Endothelial cell of umbilical vein (primary cell): ENCODE measurements at regions not wholly inside any gene's neighbourhood (a gene's known extent, or its start where the extent isn't known, plus 50 kb on each side); places are given as distances from the start of the nearest gene placed in this dataset.

Experiments
- BruUV-seq: library from RNA; stranded (reverse); fragments of 400-500 nt; replicated peaks from 2 replicates; lab custom pipeline; 2021; lab: Mats Ljungman, UMichigan
- CTCF ChIA-PET: fragments of 300-600, 350-600 bp; sonication (Branson Sonifier 250); formaldehyde crosslinking; loops from one replicate; lab custom pipeline; 2021; ENCODE audit warnings: antibody characterized with exemption, inconsistent platforms; lab: Charles Lee
- POLR2A ChIA-PET: fragments of 300-600, 350-600 bp; sonication (Branson Sonifier 250); formaldehyde crosslinking; loops from one replicate; lab custom pipeline; 2021; ENCODE audit warnings: antibody characterized with exemption, inconsistent platforms; lab: Charles Lee
- DNase-seq: peaks from one replicate; pipeline ENCODE4 v3.0.0-alpha.2; 2011; ENCODE audit warnings: low read depth, low spot score
- FAIRE-seq: peaks from 2 replicates; lab custom pipeline; 2011; peaks lifted over from hg19 to GRCh38; lab: Jason Lieb, UNC
- H2AFZ ChIP-seq: 2 replicates; pipeline ENCODE4 v1.6.0; 2012; ENCODE audit warnings: low read depth, low read length, control low read depth, inconsistent platforms
- H3K27ac ChIP-seq: 2 replicates; pipeline ENCODE4 v1.5.1; 2011; ENCODE audit warnings: low read depth, mild to moderate bottlenecking, control low read depth, low read length, moderate library complexity; ENCODE audit not compliant: insufficient read depth
- H3K27me3 ChIP-seq, 2 experiments: 2 replicates each; pipeline versions ENCODE4 v1.6.0 to v1.6.1; 2011; ENCODE audit warnings: low read length in 2 of 2, mixed read lengths in 1 of 2; ENCODE audit not compliant: control insufficient read depth in 2 of 2, insufficient read depth in 2 of 2
- H3K36me3 ChIP-seq, 2 experiments: 2 replicates in 1 of 2; 3 replicates in 1 of 2; pipeline ENCODE4 v1.5.1; 2011; ENCODE audit warnings: low read length in 2 of 2, mild to moderate bottlenecking in 1 of 2, moderate library complexity in 1 of 2; ENCODE audit not compliant: control insufficient read depth in 2 of 2, insufficient read depth in 2 of 2; ENCODE audit errors: extremely low read depth in 1 of 2
- H3K4me1 ChIP-seq: 3 replicates; pipeline ENCODE4 v1.5.1; 2011; ENCODE audit warnings: mild to moderate bottlenecking, low read length; ENCODE audit not compliant: control insufficient read depth, insufficient read depth; ENCODE audit errors: extremely low read depth
- H3K4me2 ChIP-seq: 2 replicates; pipeline ENCODE4 v1.6.1; 2011; ENCODE audit warnings: low read length, control low read depth, mixed read lengths; ENCODE audit not compliant: insufficient read depth
- H3K4me3 ChIP-seq, 3 experiments: fragments of 200-600 bp in 1 of 3; sonication (generic), shearing (Covaris generic) in 1 of 3; replicated peaks in 1 of 3; 2 replicates each; pipeline ENCODE4 v1.5.1; 2011 to 2016; ENCODE audit warnings: control low read depth in 3 of 3, low read length in 3 of 3, mild to moderate bottlenecking in 2 of 3, inconsistent platforms in 1 of 3, low read depth in 1 of 3, moderate library complexity in 1 of 3; ENCODE audit not compliant: insufficient read depth in 1 of 3
- H3K79me2 ChIP-seq: 2 replicates; pipeline ENCODE4 v1.6.0; 2012; ENCODE audit warnings: low read length, inconsistent platforms; ENCODE audit not compliant: control insufficient read depth, insufficient read depth
- H3K9ac ChIP-seq: replicated peaks from 2 replicates; pipeline ENCODE3; 2011; ENCODE audit warnings: low read length, control low read depth; ENCODE audit not compliant: insufficient read depth; ENCODE audit errors: extremely low read depth
- H3K9me1 ChIP-seq: replicated peaks from 3 replicates; pipeline ENCODE4 v1.6.0; 2011; ENCODE audit warnings: mild to moderate bottlenecking, low read length; ENCODE audit not compliant: control insufficient read depth, insufficient read depth; ENCODE audit errors: extremely low read depth
- H3K9me3 ChIP-seq: replicated peaks from 2 replicates; pipeline ENCODE4 v1.5.1; 2012; ENCODE audit warnings: low read length, inconsistent platforms; ENCODE audit not compliant: control insufficient read depth, insufficient read depth
- H4K20me1 ChIP-seq: replicated peaks from 2 replicates; pipeline ENCODE3; 2011; ENCODE audit warnings: mild to moderate bottlenecking, low read length; ENCODE audit not compliant: control insufficient read depth, insufficient read depth; ENCODE audit errors: extremely low read depth
- EZH2 ChIP-seq: IDR thresholded peaks from 2 replicates; pipeline ENCODE4 v1.6.1; 2012; ENCODE audit warnings: borderline replicate concordance, low read depth, mild to moderate bottlenecking, moderate library complexity, low read length, inconsistent platforms; ENCODE audit not compliant: severe bottlenecking
- FOS ChIP-seq: IDR thresholded peaks from 2 replicates; pipeline ENCODE4 v1.6.1; 2011; ENCODE audit warnings: mild to moderate bottlenecking, low read length, moderate library complexity, borderline replicate concordance; ENCODE audit not compliant: insufficient read depth
- GATA2 ChIP-seq: IDR thresholded peaks from 2 replicates; pipeline ENCODE4 v1.7.0; 2011; ENCODE audit warnings: low read depth, mild to moderate bottlenecking, moderate library complexity, mixed read lengths, low read length; ENCODE audit not compliant: insufficient read length, insufficient read depth
- JUN ChIP-seq: IDR thresholded peaks from 2 replicates; pipeline ENCODE4 v1.6.1; 2011; ENCODE audit warnings: borderline replicate concordance, low read depth; ENCODE audit not compliant: insufficient read length, insufficient read depth
- MYC ChIP-seq: IDR thresholded peaks from one replicate; pipeline ENCODE4 v1.6.1; 2011; ENCODE audit warnings: mild to moderate bottlenecking, low read depth, low read length
- POLR2A ChIP-seq: IDR thresholded peaks from 2 replicates; pipeline ENCODE4 v1.6.1; 2012; ENCODE audit warnings: low read depth, mild to moderate bottlenecking, control low read depth, low read length
- POLR2AphosphoS5 ChIP-seq: IDR thresholded peaks from 2 replicates; pipeline ENCODE4 v1.6.1; 2012; ENCODE audit warnings: low read depth, mild to moderate bottlenecking, control low read depth, low read length, moderate library complexity; ENCODE audit not compliant: insufficient read depth
- dilution Hi-C: fragments of 300-500 bp; cut with MboI; formaldehyde crosslinking; loops from one replicate; pipeline ENCODE4 v1.15.0; 2019; ENCODE audit warnings: low sequenced_read_pairs; ENCODE audit not compliant: extremely low pct_ligation_motif_present
- intact Hi-C: fragments of 100-400 bp; cut with micrococcal nuclease; formaldehyde crosslinking; loops from one replicate; pipeline ENCODE4 v1.10.0; 2022
- TF ChIP-seq, protein P1 (sequence below): IDR thresholded peaks from 2 replicates; pipeline ENCODE4 v1.6.1; 2011; ENCODE audit not compliant: insufficient read depth, insufficient read length
- TF ChIP-seq, protein P2 (sequence below), 2 donors: IDR thresholded peaks; 1 replicate in 1 of 2; 2 replicates in 1 of 2; pipeline ENCODE4 v1.5.1; 2011; ENCODE audit warnings: low read length in 2 of 2, mild to moderate bottlenecking in 2 of 2, moderate library complexity in 2 of 2, control low read depth in 1 of 2, inconsistent platforms in 1 of 2, low read depth in 1 of 2; ENCODE audit not compliant: insufficient read depth in 1 of 2; ENCODE audit errors: extremely low read depth in 1 of 2

DNA sequence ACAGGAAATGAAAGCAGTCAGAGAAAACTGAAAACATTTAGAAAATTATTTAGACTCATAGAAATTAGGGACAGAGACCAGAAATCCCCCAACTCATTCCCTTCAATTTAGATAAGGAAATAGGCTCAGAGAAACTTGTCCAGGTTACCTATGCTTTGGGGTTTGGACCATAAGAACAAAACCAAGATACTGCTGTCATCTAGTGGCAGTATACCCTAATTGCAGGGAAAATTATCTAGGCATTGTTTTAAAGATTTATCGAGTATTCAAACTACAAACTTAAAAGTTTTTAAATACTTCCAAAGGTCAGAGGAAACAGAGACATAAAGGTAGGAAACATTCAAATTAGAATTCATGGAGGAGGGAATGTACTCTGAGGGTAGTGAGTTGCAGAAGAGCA is 67.0 kb upstream of the KLHL13 start:
- CTCF ChIA-PET: interaction anchor here (1.5 kb wide), 1 partner anchor 187 kb away, joined by 4 read pairs; no protein-coding TSS in a partner anchor
- Histone ChIP-seq H3K27me3 (no peaks in the 10 kb centered on the region), H4K20me1 (no peaks in the 10 kb centered on the region), H3K27ac (no peak overlapping the region), H3K9ac (no peak overlapping the region), H3K4me1 (peaks cover 8% of the 10 kb centered on the region), H3K79me2 (no peaks in the 10 kb centered on the region), H3K9me1 (no peaks in the 10 kb centered on the region), H3K36me3 (no peaks in the 10 kb centered on the region), H3K9me3 (no peaks in the 10 kb centered on the region), H3K4me2 (no peak overlapping the region), H3K4me3 (no peak overlapping the region), H2AFZ (no peak overlapping the region)
- peak; percentile 62 for FAIRE-seq
- no TSS peak for BruUV-seq
- POLR2A ChIA-PET: no interaction called here
- DNase-seq: no peak
- intact Hi-C loops: loop anchor here (5.0 kb wide), 1 partner anchor 34 kb away; no protein-coding TSS in a partner anchor
- dilution Hi-C loops: no loop called here
- TF ChIP-seq, protein P1, sequence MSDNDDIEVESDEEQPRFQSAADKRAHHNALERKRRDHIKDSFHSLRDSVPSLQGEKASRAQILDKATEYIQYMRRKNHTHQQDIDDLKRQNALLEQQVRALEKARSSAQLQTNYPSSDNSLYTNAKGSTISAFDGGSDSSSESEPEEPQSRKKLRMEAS: no peak
- no peak for TF ChIP-seq EZH2
- no peak for TF ChIP-seq POLR2A
- TF ChIP-seq JUN: no peak
- no peak for TF ChIP-seq GATA2
- no peak for TF ChIP-seq MYC
- TF ChIP-seq FOS: no peak
- TF ChIP-seq POLR2AphosphoS5: no peak
- TF ChIP-seq, protein P2, sequence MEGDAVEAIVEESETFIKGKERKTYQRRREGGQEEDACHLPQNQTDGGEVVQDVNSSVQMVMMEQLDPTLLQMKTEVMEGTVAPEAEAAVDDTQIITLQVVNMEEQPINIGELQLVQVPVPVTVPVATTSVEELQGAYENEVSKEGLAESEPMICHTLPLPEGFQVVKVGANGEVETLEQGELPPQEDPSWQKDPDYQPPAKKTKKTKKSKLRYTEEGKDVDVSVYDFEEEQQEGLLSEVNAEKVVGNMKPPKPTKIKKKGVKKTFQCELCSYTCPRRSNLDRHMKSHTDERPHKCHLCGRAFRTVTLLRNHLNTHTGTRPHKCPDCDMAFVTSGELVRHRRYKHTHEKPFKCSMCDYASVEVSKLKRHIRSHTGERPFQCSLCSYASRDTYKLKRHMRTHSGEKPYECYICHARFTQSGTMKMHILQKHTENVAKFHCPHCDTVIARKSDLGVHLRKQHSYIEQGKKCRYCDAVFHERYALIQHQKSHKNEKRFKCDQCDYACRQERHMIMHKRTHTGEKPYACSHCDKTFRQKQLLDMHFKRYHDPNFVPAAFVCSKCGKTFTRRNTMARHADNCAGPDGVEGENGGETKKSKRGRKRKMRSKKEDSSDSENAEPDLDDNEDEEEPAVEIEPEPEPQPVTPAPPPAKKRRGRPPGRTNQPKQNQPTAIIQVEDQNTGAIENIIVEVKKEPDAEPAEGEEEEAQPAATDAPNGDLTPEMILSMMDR (IDR thresholded peaks at IDR 0.05; ENCODE audit: extremely low read depth in 1 of 2, insufficient read depth in 1 of 2, low read depth in 1 of 2, low read length in 2 of 2): no peak
